ELF-1 (cell line): ENCODE measurements at regions not wholly inside any gene's neighbourhood (a gene's known extent, or its start where the extent isn't known, plus 50 kb on each side); places are given as distances from the start of the nearest gene placed in this dataset.

Experiments
- DNase-seq: peaks from one replicate; pipeline ENCODE4 v3.0.0-alpha.2; 2016; ENCODE audit warnings: low read depth, low spot score

DNA sequence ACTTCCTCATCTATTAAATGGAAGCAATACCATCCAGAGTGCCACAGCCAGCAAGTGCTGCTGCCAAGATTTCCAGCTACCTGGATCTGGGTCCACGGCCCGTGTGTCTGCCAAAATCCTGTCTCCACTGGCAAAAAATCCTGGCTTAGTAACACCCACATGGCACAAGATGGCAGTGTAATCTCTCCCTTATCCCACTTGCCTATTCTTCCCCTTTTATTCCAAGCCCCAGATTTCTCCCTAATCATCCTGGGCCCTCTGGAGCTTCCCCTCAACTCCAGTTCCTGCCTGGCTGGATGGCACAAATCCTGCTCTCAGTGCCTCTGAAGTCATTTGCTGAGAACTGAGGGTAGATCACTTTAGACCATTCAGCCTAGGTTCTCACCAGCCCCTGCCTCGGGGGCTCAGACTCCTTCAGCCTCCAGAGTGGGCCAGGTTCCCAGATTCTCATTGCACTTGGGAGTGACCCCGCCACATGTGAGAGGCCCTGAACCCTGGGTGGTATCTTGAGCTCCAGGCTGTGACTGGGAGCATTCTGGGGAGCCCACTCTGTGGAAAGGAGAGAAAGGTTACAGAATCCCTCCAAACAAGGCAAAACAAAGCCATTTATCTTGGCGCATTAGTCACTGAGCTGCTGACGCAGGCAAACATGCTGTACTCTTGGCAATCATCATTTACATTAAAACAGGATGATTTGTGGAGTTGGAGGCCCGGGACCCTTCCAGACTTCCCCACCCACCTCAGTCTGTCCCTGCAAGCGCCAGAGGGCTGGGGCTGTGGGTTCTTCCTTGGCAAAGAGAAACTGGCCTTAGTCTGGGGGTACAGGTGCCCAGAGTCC is 325.8 kb downstream of the DYSF start:
- no peak for DNase-seq

- no peak for DNase-seq
Observed at GRCh38 chr2:71778514-71778913, 325.2 kb downstream of the DYSF start.

- DNase-seq: no peak
Observed at GRCh38 chr2:71777946-71778345, 324.6 kb downstream of the DYSF start.

DNA sequence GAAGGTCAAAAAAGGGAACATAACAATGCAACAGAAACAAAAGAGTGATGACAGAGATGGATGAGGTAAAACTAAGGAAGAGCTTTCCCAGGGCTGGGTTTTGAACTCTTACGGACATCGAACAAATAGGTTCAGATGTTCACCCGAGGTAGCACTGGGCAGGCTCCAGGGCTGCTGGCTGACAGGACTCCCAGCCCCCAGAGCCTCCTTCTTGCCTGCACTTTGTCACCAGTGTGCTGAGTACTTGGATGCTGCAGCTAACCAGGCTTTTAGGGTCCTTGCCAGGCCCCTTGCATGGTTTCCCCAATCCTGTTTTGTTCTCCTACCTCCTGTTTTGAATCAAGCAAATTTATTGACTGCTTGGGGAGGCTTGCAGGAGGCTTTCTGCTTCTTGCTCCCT is 322.9 kb downstream of the DYSF start:
- DNase-seq: no peak

DNA sequence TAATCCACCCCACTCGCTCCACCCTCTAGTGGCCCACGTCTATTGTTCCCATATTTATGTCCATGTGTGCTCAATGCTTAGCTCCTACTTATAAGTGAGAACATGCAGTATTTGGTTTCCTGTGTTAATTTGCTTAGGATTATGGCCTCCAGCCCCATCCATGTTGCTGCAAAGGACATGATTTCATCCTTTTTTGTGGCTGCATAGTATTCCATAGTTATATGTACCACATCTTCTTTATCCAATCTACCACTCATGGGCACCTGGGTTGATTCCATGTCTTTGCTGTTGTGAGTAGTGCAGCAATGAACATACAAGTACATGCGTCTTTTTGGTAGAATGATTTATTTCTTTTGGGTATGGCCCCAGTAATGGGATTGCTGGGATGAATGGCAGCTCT is 319.9 kb downstream of the DYSF start:
- no peak for DNase-seq

- no peak for DNase-seq
Observed at GRCh38 chr2:71772510-71773172, 319.3 kb downstream of the DYSF start.

DNA sequence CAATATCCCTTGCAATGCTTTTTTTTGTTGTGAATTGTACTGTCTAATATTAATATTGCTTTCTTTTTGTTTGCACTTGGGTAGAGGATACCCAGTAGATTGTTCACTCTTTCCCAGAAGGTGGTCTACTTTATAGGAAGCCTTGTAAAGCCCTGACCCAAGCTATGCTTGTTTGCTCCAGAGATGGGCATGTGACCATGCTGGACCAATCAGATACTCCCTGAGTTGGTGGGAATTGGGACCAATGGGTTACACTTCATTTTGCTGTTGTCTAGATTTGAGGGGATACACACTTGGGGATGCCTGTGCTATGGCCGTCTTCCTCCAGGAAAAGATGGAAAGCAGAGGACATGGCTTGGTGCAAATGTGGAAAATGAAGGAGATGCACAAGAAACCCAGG is 314.3 kb downstream of the DYSF start:
- DNase-seq: no peak

GRCh38 chr2:71759060-71759459 is 305.7 kb downstream of the DYSF start:
- DNase-seq: no peak

DNA sequence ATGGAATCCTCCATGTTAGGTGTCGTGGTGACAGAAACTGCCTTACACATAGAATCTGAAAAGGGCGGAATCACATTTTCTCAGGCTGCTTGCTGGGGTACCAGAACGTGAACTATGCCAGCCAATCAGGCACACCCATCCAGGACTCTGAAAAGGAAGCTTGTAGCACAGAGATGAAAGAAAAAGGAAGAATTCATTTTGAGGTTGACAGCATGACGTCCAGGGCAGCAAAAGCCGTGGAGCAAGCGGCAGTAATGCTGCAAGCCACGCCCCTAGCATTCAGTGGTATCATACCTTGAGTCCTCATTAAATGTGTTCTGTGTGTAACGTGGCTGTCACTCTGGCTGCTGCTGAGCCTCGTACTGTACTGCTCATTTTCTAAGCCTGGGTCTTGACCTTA is 304.0 kb downstream of the DYSF start:
- DNase-seq: no peak

GRCh38 chr2:71756280-71756906 is 303.0 kb downstream of the DYSF start:
- DNase-seq: no peak

- DNase-seq: no peak
Observed at GRCh38 chr2:71751590-71751989, 298.2 kb downstream of the DYSF start.

GRCh38 chr2:71749671-71750101 is 296.3 kb downstream of the DYSF start:
- DNase-seq: peak; percentile 57

- peak; percentile 62 for DNase-seq
Observed at GRCh38 chr2:71748227-71748626, 294.9 kb downstream of the DYSF start.

DNA sequence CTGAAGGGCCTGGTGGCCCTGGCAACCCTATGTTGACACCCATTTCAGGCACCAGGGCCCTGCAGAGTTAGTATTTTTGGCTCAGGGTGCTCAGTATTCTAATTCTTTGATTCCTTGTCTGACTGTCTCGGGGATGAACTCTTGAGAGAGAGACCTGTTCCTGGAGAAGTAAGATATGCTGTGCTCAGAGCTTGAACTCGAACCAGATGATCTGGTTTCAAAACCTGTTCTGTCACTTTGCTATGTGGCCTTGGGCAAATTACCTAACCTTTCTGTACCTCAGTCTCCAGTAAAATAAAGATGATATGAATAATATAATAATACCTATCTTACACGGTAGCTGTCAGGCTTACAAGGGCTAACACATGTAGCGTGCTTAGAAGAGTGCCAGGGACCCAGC is 294.2 kb downstream of the DYSF start:
- peak; percentile 71 for DNase-seq

- peak; percentile 77 for DNase-seq
Observed at GRCh38 chr2:71746946-71747501, 293.7 kb downstream of the DYSF start.

GRCh38 chr2:71744781-71745180 is 291.4 kb downstream of the DYSF start:
- DNase-seq: no peak

- no peak for DNase-seq
Observed at GRCh38 chr2:71743995-71744675, 290.8 kb downstream of the DYSF start.

- DNase-seq: peak; percentile 31
Observed at GRCh38 chr2:71742953-71743601, 289.7 kb downstream of the DYSF start.

DNA sequence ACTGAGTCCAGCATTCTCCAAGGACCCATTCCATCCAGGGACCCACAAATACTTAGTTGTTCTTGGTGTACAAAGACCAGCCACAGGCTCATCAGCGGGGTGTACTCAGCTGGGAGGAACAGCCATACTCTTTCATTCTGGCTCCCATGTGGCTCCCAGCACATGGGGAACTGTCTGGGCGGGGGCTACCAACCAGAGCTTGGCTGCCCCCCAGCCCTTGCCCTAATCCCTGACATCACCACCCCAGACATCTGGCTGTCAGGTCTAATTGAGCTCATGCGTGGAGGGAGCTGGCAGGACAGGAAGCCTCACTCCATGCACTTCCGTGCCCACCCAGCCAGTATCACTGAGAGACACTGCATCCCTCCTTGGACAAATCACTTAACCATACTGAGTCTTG is 283.6 kb downstream of the DYSF start:
- no peak for DNase-seq

DNA sequence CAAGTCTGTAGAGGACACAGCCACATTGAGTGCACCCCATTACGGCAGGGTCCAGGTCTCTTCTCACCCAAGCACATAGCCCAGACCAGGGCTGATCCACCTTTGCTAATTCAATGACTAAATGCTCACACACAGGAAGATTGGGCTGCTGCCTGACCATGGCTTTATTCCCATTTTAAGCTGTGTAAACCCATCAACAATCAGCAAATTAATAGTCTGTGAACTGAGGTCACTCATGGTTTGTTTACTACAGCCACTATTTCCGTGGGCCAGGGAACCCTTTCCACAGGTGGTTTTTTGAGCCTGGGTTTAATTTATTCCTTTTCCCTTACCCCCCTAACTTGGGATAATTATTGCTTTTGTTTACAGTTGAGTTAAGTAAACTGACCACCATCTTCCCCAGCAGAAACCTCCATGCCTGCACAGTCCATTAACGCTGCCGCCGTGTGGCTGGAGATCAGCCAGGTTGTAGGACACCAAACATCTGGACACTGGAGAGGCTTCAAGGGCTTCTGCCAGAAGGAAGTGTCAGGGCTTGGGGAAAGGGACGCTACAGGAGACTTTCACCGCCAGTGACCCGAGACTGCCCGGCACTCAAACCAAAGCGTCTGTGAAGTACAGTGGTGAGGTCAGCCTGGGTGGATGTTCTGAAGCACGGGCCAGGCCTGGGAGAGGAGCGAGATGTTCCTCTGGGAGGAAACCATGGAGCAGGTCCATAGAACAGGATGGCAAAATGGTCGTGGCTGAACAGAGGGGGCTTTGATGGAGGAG is 282.9 kb downstream of the DYSF start:
- no peak for DNase-seq
